C4-2B (cell line): ENCODE measurements at regions not wholly inside any gene's neighbourhood (a gene's known extent, or its start where the extent isn't known, plus 50 kb on each side); places are given as distances from the start of the nearest gene placed in this dataset.

Experiments used
- ZFX ChIP-seq: fragments of 450-650 bp; IDR thresholded peaks from 2 replicates; pipeline ENCODE4 v1.6.1; 2017
- TF ChIP-seq, protein P1 (sequence below): fragments of 450-650 bp; conservative IDR thresholded peaks from 2 replicates; pipeline ENCODE4 v1.5.1; 2017; ENCODE audit warnings: mild to moderate bottlenecking

- TF ChIP-seq, protein P1, sequence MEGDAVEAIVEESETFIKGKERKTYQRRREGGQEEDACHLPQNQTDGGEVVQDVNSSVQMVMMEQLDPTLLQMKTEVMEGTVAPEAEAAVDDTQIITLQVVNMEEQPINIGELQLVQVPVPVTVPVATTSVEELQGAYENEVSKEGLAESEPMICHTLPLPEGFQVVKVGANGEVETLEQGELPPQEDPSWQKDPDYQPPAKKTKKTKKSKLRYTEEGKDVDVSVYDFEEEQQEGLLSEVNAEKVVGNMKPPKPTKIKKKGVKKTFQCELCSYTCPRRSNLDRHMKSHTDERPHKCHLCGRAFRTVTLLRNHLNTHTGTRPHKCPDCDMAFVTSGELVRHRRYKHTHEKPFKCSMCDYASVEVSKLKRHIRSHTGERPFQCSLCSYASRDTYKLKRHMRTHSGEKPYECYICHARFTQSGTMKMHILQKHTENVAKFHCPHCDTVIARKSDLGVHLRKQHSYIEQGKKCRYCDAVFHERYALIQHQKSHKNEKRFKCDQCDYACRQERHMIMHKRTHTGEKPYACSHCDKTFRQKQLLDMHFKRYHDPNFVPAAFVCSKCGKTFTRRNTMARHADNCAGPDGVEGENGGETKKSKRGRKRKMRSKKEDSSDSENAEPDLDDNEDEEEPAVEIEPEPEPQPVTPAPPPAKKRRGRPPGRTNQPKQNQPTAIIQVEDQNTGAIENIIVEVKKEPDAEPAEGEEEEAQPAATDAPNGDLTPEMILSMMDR: no peak
- TF ChIP-seq ZFX: no peak
These were observed 195.7 kb downstream of the MTCL1 start for GRCh38 chr18:8901019-8901418.
